CD4-positive, alpha-beta T cell treated with Interleukin-4 for 1 hour (primary cell): ENCODE measurements at regions not wholly inside any gene's neighbourhood (a gene's known extent, or its start where the extent isn't known, plus 50 kb on each side); places are given as distances from the start of the nearest gene placed in this dataset.
"Not testable (repeated sequence)": the region's sequence is repeated elsewhere in the genome, so short reads cannot be mapped to it uniquely, and the experiment has no call there.

Experiments
- DNase-seq, 2 donors: peaks; one replicate each; pipeline ENCODE4 v3.0.0-alpha.2; 2020 to 2022

- DNase-seq: no peak
Measured at GRCh38 chr21:17101696-17102095, 411.1 kb upstream of the CXADR start.

- no peak for DNase-seq
Measured at GRCh38 chr21:17105932-17106331, 406.9 kb upstream of the CXADR start.

- no peak for DNase-seq
Measured at GRCh38 chr21:17114045-17114444, 398.8 kb upstream of the CXADR start.

GRCh38 chr21:17118638-17119384 is 394.0 kb upstream of the CXADR start:
- no peak for DNase-seq

GRCh38 chr21:17119466-17120297 is 393.2 kb upstream of the CXADR start:
- DNase-seq: no peak

GRCh38 chr21:17127395-17127794 is 385.4 kb upstream of the CXADR start:
- not testable (repeated sequence) for DNase-seq

GRCh38 chr21:17128132-17128531 is 384.7 kb upstream of the CXADR start:
- DNase-seq: no peak

GRCh38 chr21:17139159-17139558 is 373.7 kb upstream of the CXADR start:
- DNase-seq: not testable (repeated sequence)

GRCh38 chr21:17139696-17140095 is 373.1 kb upstream of the CXADR start:
- no peak for DNase-seq

GRCh38 chr21:17146426-17146825 is 366.4 kb upstream of the CXADR start:
- no peak for DNase-seq

GRCh38 chr21:17159697-17160096 is 353.1 kb upstream of the CXADR start:
- DNase-seq: no peak

GRCh38 chr21:17185674-17186073 is 327.2 kb upstream of the CXADR start:
- no peak for DNase-seq

GRCh38 chr21:17189963-17190362 is 322.9 kb upstream of the CXADR start:
- no peak for DNase-seq

- no peak for DNase-seq
Measured at GRCh38 chr21:17191346-17191993, 321.4 kb upstream of the CXADR start.

GRCh38 chr21:17195351-17195750 is 317.5 kb upstream of the CXADR start:
- no peak for DNase-seq

GRCh38 chr21:17195976-17196375 is 316.9 kb upstream of the CXADR start:
- DNase-seq: no peak

GRCh38 chr21:17196623-17197022 is 316.2 kb upstream of the CXADR start:
- no peak for DNase-seq

GRCh38 chr21:17197996-17198395 is 314.8 kb upstream of the CXADR start:
- no peak for DNase-seq

- no peak for DNase-seq
Measured at GRCh38 chr21:17200250-17200649, 312.6 kb upstream of the CXADR start.

- DNase-seq: no peak
Measured at GRCh38 chr21:17201741-17202260, 311.0 kb upstream of the CXADR start.

- DNase-seq: no peak
Measured at GRCh38 chr21:17214801-17215200, 298.0 kb upstream of the CXADR start.

GRCh38 chr21:17219050-17219449 is 293.8 kb upstream of the CXADR start:
- not testable (repeated sequence) for DNase-seq

GRCh38 chr21:17231124-17231523 is 281.7 kb upstream of the CXADR start:
- no peak for DNase-seq
